BJ (cell line): ENCODE measurements at regions not wholly inside any gene's neighbourhood (a gene's known extent, or its start where the extent isn't known, plus 50 kb on each side); places are given as distances from the start of the nearest gene placed in this dataset.

Source experiments
- CTCF ChIA-PET: fragments of 350-600 bp; formaldehyde crosslinking; extraction: SDS; loops from one replicate; lab custom pipeline; 2021; ENCODE audit warnings: antibody characterized with exemption, inconsistent platforms; lab: Yijun Ruan, JAX
- POLR2A ChIA-PET: fragments of 300-600 bp; sonication (Branson Sonifier 250); formaldehyde crosslinking; extraction: SDS; loops from one replicate; lab custom pipeline; 2021; ENCODE audit warnings: antibody characterized with exemption; lab: Charles Lee
- DNase-seq: peaks from one replicate; pipeline ENCODE4 v3.0.0-alpha.2; 2011; ENCODE audit warnings: low read depth
- H3K27me3 ChIP-seq: 2 replicates; pipeline ENCODE4 v1.6.0; 2011; ENCODE audit warnings: low read length; ENCODE audit not compliant: control insufficient read depth, insufficient read depth
- H3K36me3 ChIP-seq: 2 replicates; pipeline ENCODE4 v1.5.1; 2011; ENCODE audit warnings: low read length; ENCODE audit not compliant: control insufficient read depth, insufficient read depth
- H3K4me3 ChIP-seq: 2 replicates; pipeline ENCODE4 v1.5.1; 2011; ENCODE audit warnings: low read depth, mild to moderate bottlenecking, control low read depth, low read length
- CTCF ChIP-seq: IDR thresholded peaks from 2 replicates; pipeline ENCODE4 v1.5.1; 2011; ENCODE audit warnings: low read depth, mild to moderate bottlenecking, control low read depth, inconsistent platforms, low read length, moderate library complexity; ENCODE audit not compliant: insufficient read depth

- no peaks in the 10 kb centered on the region for H3K27me3 ChIP-seq
- ChIA-PET CTCF (no interaction called here), POLR2A (no interaction called here)
- no peak overlapping the region for H3K4me3 ChIP-seq
- DNase-seq, result no peak
- no peaks in the 10 kb centered on the region for H3K36me3 ChIP-seq
- no peak for TF ChIP-seq CTCF
Measured at GRCh38 chr9:29336281-29336680, 1763.0 kb upstream of the C9orf72 start.

- CTCF ChIA-PET, result no interaction called here
- no peak for TF ChIP-seq CTCF
- no peaks in the 10 kb centered on the region for H3K27me3 ChIP-seq
- H3K4me3 ChIP-seq, result no peak overlapping the region
- POLR2A ChIA-PET, result no interaction called here
- DNase-seq, result no peak
- no peaks in the 10 kb centered on the region for H3K36me3 ChIP-seq
Measured at GRCh38 chr9:29339387-29339786, 1766.1 kb upstream of the C9orf72 start.

- DNase-seq, result no peak
Measured at GRCh38 chr9:29348999-29349398, 1775.7 kb upstream of the C9orf72 start.

GRCh38 chr9:29389421-29389820, 1816.1 kb upstream of the C9orf72 start:
- Histone ChIP-seq H3K36me3 (no peaks in the 10 kb centered on the region), H3K27me3 (no peaks in the 10 kb centered on the region), H3K4me3 (no peak overlapping the region)
- no peak for TF ChIP-seq CTCF
- POLR2A ChIA-PET, result no interaction called here
- CTCF ChIA-PET, result no interaction called here
- DNase-seq, result no peak

More at GRCh38 chr9:29348999-29349398, 1775.7 kb upstream of the C9orf72 start:
- TF ChIP-seq CTCF, result no peak
- Histone ChIP-seq H3K36me3 (no peaks in the 10 kb centered on the region), H3K27me3 (no peaks in the 10 kb centered on the region), H3K4me3 (no peak overlapping the region)
- ChIA-PET CTCF (no interaction called here), POLR2A (no interaction called here)

GRCh38 chr9:29390859-29391258, 1817.6 kb upstream of the C9orf72 start:
- Histone ChIP-seq H3K27me3 (no peaks in the 10 kb centered on the region), H3K4me3 (no peak overlapping the region), H3K36me3 (no peaks in the 10 kb centered on the region)
- ChIA-PET CTCF (no interaction called here), POLR2A (no interaction called here)
- TF ChIP-seq CTCF, result no peak
- DNase-seq, result no peak
